Right cardiac atrium (tissue), 5 donors: ENCODE measurements at regions not wholly inside any gene's neighbourhood (a gene's known extent, or its start where the extent isn't known, plus 50 kb on each side); places are given as distances from the start of the nearest gene placed in this dataset.
"Not testable (repeated sequence)": the region's sequence is repeated elsewhere in the genome, so short reads cannot be mapped to it uniquely, and the experiment has no call there.

Experiments used
- ATAC-seq, 2 donors: fragments of 200-7000 bp; cut with Tn5 transposase; one replicate each; pipeline versions ENCODE4 v1.8.0 to v1.9.1; 2020; ENCODE audit warnings: moderate library complexity in 2 of 2, mild to moderate bottlenecking in 1 of 2
- DNase-seq, 3 donors: peaks; one replicate each; pipeline ENCODE4 v3.0.0-alpha.2; 2020
- H3K27ac ChIP-seq: one replicate; pipeline ENCODE4 v1.5.1; 2013; ENCODE audit warnings: mild to moderate bottlenecking, low read length, control low read depth, moderate library complexity
- H3K27me3 ChIP-seq: one replicate; pipeline ENCODE4 v1.6.1; 2013; ENCODE audit not compliant: control insufficient read depth, insufficient read depth
- H3K4me1 ChIP-seq: one replicate; pipeline ENCODE4 v1.6.1; 2013; ENCODE audit warnings: low read length; ENCODE audit not compliant: control insufficient read depth, insufficient read depth
- H3K4me3 ChIP-seq: one replicate; pipeline ENCODE4 v1.5.1; 2013; ENCODE audit warnings: low read length, control low read depth
- H3K9me3 ChIP-seq: one replicate; pipeline ENCODE4 v1.6.1; 2013; ENCODE audit warnings: low read length; ENCODE audit not compliant: control insufficient read depth
- WGBS: extraction: QIAGEN DNeasy Blood & Tissue Kit; methylation state at CpG from one replicate; pipeline ENCODE4 v1.1.7; 2013; 5-methylcytosine and 5-hydroxymethylcytosine counted together
- intact Hi-C, 4 donors: fragments of 100-400 bp; cut with DNase I; formaldehyde crosslinking; loops; one replicate each; pipeline versions ENCODE4 v1.11.0 to v1.14.0; 2022 to 2023
- donor health status: healthy with polysubstance abuse.
- donor health status: DM: no; HTN: yes; CAD: no.
- donor health status: DM: no; HTN: no; CAD: no.
- donor health status: DM: no; HTN: yes; CAD: no; lungs with severe emphysema.
- donor health status: DM: yes; HTN: yes; CAD: no.

DNA sequence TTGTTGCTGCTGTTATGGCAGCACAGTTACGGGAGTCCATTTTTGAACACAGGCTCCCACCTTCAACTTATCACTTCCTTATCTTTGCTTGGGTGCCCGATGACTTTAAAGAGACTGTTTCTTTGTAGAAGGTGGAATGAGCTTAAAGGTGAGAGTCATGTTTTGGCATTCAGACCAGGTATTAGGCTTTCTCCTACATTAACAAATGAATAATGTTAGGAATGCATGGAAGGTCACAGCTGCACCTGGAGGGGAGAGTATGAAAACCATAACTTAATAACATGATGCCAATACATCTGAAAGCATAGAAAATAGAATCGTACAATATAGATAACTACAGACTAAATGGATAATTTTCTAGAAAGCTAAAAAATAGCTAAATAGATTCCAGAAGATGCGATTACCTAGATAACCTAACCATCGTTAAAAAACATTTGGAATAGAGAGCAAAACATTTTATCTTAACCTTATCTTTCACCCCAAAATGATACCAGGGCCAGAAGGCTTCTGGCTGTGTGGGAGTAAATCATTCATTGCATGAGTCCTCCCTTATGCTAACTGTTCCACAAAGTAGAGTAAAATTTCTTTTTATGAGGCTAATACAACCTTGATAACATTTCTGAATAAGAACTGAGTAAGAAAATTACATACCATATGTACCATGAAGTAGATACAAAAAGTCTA, 126.2 kb upstream of the ADCY2 start:
- 39% methylated on average over 5 of the region's 5 CpGs for WGBS
- H3K27me3 ChIP-seq = no peaks in the 10 kb centered on the region
- DNase-seq = no peak
- H3K4me1 ChIP-seq = no peaks in the 10 kb centered on the region
- no peak overlapping the region for H3K27ac ChIP-seq
- H3K4me3 ChIP-seq = no peak overlapping the region
- H3K9me3 ChIP-seq = no peaks in the 10 kb centered on the region
- intact Hi-C loops = no loop called here
- no peak for ATAC-seq

DNA sequence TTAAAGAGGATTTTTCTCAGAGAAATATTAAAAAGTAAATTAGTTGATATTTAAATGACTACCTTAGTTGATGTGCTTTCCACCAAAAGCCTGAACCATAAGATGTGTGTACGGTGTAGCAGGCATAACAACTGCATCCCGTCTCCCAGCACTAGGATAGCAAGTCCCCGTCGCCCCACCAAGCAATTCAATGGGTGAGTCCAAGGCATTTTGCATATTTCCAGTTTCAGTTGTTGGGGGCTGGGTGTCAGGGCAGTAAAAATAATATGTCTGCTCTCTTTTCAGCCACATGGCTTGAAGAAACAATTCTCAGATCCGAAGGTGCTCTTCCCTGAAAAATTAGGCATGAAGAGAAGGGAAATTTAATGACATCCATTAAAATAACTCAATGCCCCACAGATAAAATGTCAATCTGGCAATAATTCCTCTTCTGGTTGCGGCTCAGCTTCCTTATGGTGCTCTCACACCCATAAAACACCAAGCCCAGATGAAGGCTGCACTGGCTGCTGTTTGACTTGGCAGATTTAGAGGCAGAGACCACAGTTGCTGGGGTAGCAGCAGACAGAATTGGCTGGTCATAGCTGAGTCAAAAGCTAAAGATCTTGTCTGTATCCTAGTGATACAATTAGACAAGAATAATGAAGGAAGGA, 124.4 kb upstream of the ADCY2 start:
- Histone ChIP-seq H3K9me3 (no peaks in the 10 kb centered on the region), H3K27ac (no peak overlapping the region), H3K4me3 (no peak overlapping the region), H3K27me3 (no peaks in the 10 kb centered on the region), H3K4me1 (no peaks in the 10 kb centered on the region)
- DNase-seq = no peak
- WGBS = 69% methylated on average over 6 of the region's 6 CpGs
- intact Hi-C loops = no loop called here
- ATAC-seq = no peak

DNA sequence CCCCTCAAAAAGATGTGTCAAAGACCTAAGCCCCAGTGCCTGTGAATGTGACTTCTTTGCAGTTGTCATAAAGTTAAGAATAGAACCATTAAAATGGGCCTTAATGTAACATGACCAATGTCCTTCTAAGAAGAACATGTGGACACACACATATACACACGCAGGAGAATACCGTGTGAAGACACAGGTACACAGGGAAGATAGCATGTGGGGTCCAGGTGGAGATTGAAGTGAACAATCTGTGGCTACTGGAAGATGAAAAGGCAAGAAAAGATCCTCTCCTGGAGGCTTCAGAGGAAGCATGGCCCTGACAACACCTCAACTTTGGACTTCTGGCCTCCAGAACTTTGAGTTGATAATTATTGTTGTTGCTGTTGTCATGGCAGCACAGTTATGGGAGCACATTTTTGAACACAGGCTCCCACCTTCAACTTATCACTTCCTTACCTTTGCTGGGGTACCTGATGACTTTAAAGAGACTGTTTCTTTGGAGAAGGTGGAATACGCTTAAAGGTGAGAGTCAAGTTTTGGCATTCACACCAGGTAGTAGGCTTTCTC, 123.5 kb upstream of the ADCY2 start:
- H3K27ac ChIP-seq = no peak overlapping the region
- no peaks in the 10 kb centered on the region for H3K27me3 ChIP-seq
- H3K4me3 ChIP-seq = no peak overlapping the region
- no peaks in the 10 kb centered on the region for H3K4me1 ChIP-seq
- peaks cover 3% of the 10 kb centered on the region for H3K9me3 ChIP-seq
- intact Hi-C loops = no loop called here
- WGBS = 87% methylated on average over 3 of the region's 3 CpGs
- no peak for DNase-seq
- no peak for ATAC-seq

DNA sequence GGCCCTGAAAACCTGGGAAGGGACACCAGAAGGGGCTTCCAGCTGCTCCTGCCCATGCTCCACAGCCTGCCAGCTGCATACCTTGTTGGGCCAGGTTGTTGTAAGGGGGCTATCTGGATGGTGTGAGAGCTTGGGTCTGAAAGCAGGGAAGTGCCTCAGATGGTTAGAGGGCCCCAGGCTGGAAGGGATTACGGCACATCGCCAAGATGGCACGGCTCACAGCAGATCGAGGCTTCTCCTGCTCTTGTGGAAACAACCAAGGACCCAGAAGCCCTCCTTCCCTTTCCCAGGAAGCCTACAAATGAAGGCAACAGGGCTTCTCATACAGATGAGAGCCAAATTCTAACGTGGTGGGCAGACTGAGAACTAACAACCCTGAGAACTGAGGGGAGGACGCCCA, 121.7 kb upstream of the ADCY2 start:
- intact Hi-C loops = no loop called here
- H3K9me3 ChIP-seq = peaks cover 3% of the 10 kb centered on the region
- H3K4me3 ChIP-seq = no peak overlapping the region
- H3K27ac ChIP-seq = no peak overlapping the region
- H3K4me1 ChIP-seq = no peaks in the 10 kb centered on the region
- WGBS = 78% methylated on average over 6 of the region's 6 CpGs
- ATAC-seq (no peak), DNase-seq (no peak)
- no peaks in the 10 kb centered on the region for H3K27me3 ChIP-seq

DNA sequence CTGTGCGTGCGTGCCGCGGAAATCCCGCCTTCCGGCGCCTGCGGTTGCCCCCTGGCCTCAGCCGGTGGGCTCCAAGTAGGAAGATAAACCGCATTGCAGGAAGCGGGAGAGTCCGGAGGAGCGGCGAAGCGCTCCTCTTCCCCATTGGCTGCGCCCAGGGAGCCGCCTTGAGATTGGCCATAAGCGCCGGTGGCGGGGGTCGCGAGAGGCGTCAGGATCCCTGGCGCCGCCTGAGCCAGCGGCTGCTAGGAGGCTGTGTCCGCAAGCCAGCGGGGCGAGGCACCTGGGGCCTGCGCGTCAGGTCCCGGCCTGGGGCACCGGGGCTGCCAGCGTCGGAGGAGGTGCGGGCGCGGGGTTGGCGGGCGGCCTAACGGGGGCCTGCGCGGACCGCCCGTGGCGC, 106.3 kb upstream of the ADCY2 start:
- intact Hi-C loops, ATAC-seq, H3K4me3 ChIP-seq, H3K27ac ChIP-seq, DNase-seq, H3K4me1 ChIP-seq, H3K9me3 ChIP-seq, H3K27me3 ChIP-seq: not testable (repeated sequence)
- 88% methylated on average over 46 of the region's 46 CpGs for WGBS

DNA sequence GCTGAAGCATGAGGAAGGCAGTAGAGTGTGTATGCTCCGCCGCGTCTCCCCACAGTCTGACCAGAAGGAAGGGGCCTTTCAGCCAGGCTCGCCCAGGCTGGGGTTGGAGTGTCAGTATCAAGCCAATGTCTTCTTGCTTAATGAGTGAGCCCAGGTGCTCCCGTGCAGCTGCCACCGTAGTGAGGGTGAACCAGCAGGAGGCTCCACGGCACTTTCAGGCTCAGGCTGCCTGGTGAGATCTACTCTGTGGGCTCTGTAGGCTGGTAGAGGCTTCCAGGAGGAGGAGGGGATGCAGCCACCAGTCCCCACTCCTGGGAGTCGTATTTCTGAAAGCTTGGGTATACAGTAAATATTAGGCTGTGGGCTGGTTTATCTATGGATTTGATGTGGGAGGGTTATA, 98.1 kb upstream of the ADCY2 start:
- intact Hi-C loops, H3K27ac ChIP-seq, H3K27me3 ChIP-seq, H3K4me1 ChIP-seq, ATAC-seq, H3K9me3 ChIP-seq, H3K4me3 ChIP-seq, DNase-seq: not testable (repeated sequence)
- WGBS = 61% methylated on average over 5 of the region's 8 CpGs

DNA sequence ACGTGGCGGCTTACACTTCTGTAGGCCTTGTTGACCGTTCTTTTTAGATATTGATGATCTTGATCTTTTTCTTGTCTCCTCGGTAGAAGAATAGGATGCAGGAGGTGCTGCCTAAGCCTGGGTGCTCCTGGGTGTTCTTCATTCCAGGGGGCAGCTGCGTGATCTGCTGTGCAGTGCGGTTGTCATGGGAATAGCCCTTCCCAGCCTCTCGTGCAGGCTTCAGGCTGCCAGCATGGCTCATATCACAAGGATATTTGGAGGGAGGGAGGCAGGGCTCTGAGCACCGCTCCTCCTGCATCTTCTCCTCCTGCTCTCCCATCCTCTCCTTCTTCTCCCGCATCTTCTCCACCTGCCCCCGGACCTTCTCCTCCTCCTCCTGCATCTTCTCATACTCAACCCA, 96.2 kb upstream of the ADCY2 start:
- ATAC-seq, intact Hi-C loops, H3K27ac ChIP-seq, H3K9me3 ChIP-seq, H3K27me3 ChIP-seq, H3K4me3 ChIP-seq, DNase-seq, H3K4me1 ChIP-seq: not testable (repeated sequence)
- 86% methylated on average over 10 of the region's 10 CpGs for WGBS

DNA sequence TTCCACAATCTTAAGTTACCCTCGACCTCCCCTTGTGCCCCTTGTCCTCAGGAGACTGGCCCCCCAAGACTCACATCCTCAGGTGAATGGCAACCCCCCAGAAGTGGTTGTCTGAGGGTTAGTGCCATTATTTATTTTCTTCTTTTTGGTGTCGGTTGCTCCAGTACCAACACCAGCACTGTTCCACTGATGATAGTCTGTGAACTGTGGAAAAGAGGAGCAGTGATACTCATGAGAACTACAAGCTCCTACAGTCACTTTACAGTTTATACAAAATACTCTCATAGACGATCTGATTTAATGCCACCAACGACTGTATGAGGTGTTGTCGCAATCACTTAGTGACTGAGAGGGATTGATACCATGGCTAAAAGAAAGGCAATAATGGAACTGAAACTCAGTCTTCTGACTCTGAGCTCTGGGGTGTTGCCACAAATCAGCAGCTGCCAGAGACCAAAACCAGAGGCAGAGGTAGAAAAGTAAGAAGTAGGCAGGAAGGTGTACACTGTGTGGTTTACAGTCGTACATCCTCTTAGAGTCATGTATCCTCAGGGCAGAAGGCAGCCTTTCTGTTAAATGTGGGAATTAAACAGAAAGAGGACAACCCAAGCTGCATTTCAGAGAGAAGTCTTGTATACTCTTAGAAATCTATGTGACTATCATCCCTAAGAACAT, 90.8 kb upstream of the ADCY2 start:
- H3K4me3 ChIP-seq, ATAC-seq, H3K9me3 ChIP-seq, intact Hi-C loops, H3K27me3 ChIP-seq, DNase-seq, H3K27ac ChIP-seq, H3K4me1 ChIP-seq: not testable (repeated sequence)
- 71% methylated on average over 6 of the region's 6 CpGs for WGBS

DNA sequence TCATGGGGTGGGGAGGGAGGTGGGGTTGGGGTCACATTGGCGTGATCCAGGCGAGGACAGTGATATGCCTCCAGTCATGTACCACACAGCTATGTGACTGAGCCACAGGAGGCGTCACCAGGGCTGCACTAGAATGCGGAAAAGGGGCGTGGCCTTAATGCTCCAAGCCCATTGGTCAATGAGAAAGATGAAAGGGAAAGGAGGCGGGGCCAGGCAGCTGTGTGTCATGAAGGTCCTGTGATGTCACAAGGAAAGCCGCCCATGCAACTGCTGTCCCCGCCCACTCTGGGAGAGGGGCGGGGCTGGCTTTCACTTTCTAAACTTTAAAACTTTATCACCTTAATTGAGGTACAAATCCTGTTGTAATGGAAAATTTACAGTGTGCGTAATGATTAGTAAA, 89.4 kb upstream of the ADCY2 start:
- WGBS = 93% methylated on average over 10 of the region's 10 CpGs
- H3K4me3 ChIP-seq, DNase-seq, H3K4me1 ChIP-seq, ATAC-seq, H3K27me3 ChIP-seq, intact Hi-C loops, H3K27ac ChIP-seq, H3K9me3 ChIP-seq: not testable (repeated sequence)

DNA sequence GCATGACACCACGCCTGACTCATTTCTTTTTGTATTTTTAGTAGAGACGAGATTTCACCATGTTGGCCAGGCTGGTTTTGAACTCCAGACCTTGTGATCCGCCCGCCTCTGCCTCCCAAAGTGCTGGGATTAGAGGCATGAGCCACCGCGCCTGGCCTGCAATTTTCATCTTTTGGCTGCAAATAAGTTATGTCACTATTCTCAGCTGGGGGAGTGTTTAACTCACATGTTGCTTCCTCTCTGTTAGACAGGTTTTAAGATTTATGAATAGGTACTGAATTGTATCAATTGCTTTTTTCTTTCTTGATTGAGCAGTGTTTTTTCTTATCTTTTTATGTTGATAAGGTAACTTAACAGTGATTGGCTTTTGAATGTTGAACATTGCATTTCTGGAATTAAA, 88.2 kb upstream of the ADCY2 start:
- H3K27me3 ChIP-seq, intact Hi-C loops, DNase-seq, H3K4me3 ChIP-seq, H3K27ac ChIP-seq, H3K9me3 ChIP-seq, H3K4me1 ChIP-seq, ATAC-seq: not testable (repeated sequence)
- 89% methylated on average over 6 of the region's 6 CpGs for WGBS

DNA sequence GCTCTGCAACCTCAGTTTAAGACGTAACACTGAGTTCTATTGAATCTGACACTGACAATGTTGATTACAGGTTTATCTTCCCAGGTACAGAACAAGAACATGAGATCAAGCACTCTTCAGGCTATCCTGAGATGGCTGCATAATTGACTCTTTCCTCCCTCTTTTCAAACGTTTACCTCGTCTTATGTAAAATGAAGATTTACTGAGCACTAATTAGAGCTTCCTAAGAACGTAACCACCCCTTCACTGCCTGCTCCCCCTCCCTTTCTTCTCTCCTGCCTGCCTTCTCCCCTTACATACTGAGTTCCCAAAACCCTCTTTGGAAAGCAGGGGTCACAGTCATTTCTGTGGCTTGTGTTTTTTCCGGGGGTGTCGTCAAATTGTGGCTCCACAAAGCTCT, 86.2 kb upstream of the ADCY2 start:
- WGBS = 28% methylated on average over 6 of the region's 6 CpGs
- H3K27ac ChIP-seq, intact Hi-C loops, H3K4me3 ChIP-seq, DNase-seq, H3K4me1 ChIP-seq, H3K27me3 ChIP-seq, H3K9me3 ChIP-seq, ATAC-seq: not testable (repeated sequence)
